ENCODE measurements at regions not wholly inside any gene's neighbourhood (a gene's known extent, or its start where the extent isn't known, plus 50 kb on each side); places are given as distances from the start of the nearest gene placed in this dataset.
A peak's percentile ranks its signal among the peaks of the same experiment; 100 is the strongest.
"Not testable (repeated sequence)": the region's sequence is repeated elsewhere in the genome, so short reads cannot be mapped to it uniquely, and the experiment has no call there.

GRCh38 chr7:96819111-96819700, 109.6 kb upstream of the SEM1 start:
- Mint-ChIP-seq H3K9me3 (no peaks in the 10 kb centered on the region), H3K27me3 (peaks cover 55% of the 10 kb centered on the region), H3K27ac (no peak overlapping the region), H3K4me1 (no peaks in the 10 kb centered on the region), H3K4me3 (no peak overlapping the region)
- ATAC-seq, result no peak
- DNase-seq, result no peak

GRCh38 chr7:96821131-96821530, 111.5 kb upstream of the SEM1 start:
- not testable (repeated sequence) for ATAC-seq, DNase-seq, H3K4me3 Mint-ChIP-seq, H3K9me3 Mint-ChIP-seq, H3K4me1 Mint-ChIP-seq
- Mint-ChIP-seq H3K27me3 (peaks cover 55% of the 10 kb centered on the region), H3K27ac (peak overlapping the region in 1 of 2 donors; percentile 9)

DNA sequence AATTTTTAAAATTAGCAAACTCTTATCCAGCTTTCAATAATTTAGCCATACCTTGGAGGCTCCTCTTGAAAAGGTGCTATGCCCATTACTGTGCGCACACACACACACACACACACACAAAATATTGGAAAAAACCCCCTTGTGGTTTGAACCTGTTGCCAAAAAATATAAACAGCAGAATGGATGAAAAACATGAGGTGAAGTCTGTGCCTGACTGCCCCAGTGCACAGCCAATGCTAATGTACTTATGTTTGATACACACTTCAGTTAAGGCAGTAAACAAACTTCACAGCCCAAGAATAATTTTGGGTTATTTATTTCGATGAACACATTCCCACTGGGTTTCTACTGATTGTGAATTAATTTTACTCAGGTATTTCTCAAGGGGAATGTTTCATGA, 113.2 kb upstream of the SEM1 start:
- no peak overlapping the region for H3K4me3 Mint-ChIP-seq
- DNase-seq (no peak), ATAC-seq (no peak)
- no peaks in the 10 kb centered on the region for H3K4me1 Mint-ChIP-seq
- no peaks in the 10 kb centered on the region for H3K9me3 Mint-ChIP-seq
- H3K27ac Mint-ChIP-seq, result no peak overlapping the region
- H3K27me3 Mint-ChIP-seq, result peaks cover 53% of the 10 kb centered on the region

GRCh38 chr7:96823274-96823673, 113.6 kb upstream of the SEM1 start:
- H3K4me3 Mint-ChIP-seq, result no peak overlapping the region
- no peaks in the 10 kb centered on the region for H3K9me3 Mint-ChIP-seq
- DNase-seq (no peak), ATAC-seq (peak; percentile 60)
- H3K4me1 Mint-ChIP-seq, result no peaks in the 10 kb centered on the region
- no peak overlapping the region for H3K27ac Mint-ChIP-seq
- peaks cover 54% of the 10 kb centered on the region for H3K27me3 Mint-ChIP-seq

GRCh38 chr7:96824686-96825085, 115.0 kb upstream of the SEM1 start:
- H3K4me3 Mint-ChIP-seq, result no peak overlapping the region
- no peak for DNase-seq
- no peaks in the 10 kb centered on the region for H3K4me1 Mint-ChIP-seq
- ATAC-seq, result no peak
- peaks cover 58% of the 10 kb centered on the region for H3K27me3 Mint-ChIP-seq
- H3K27ac Mint-ChIP-seq, result no peak overlapping the region
- no peaks in the 10 kb centered on the region for H3K9me3 Mint-ChIP-seq

DNA sequence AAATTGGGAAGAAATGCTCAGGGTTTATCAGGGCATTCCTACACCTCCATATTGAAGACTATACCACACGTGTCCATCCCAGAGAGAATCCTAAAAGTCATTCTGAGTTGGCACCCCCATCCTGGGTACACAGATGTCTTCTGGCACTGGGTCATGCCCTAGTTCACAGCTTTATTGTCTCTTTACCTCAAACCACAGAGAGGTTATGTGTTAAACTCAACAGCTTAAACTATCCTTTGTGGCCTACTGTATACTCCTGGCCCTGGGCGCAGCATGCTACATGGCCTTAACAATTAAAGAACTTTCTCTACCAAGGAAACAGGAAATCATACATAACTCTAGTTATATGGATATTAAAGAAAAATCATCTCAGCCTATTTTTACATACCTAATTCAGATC, 115.6 kb upstream of the SEM1 start:
- peaks cover 58% of the 10 kb centered on the region for H3K27me3 Mint-ChIP-seq
- no peak overlapping the region for H3K4me3 Mint-ChIP-seq
- no peak overlapping the region for H3K27ac Mint-ChIP-seq
- H3K9me3 Mint-ChIP-seq, result no peaks in the 10 kb centered on the region
- ATAC-seq, result peak; percentile 54
- H3K4me1 Mint-ChIP-seq, result no peaks in the 10 kb centered on the region
- no peak for DNase-seq

DNA sequence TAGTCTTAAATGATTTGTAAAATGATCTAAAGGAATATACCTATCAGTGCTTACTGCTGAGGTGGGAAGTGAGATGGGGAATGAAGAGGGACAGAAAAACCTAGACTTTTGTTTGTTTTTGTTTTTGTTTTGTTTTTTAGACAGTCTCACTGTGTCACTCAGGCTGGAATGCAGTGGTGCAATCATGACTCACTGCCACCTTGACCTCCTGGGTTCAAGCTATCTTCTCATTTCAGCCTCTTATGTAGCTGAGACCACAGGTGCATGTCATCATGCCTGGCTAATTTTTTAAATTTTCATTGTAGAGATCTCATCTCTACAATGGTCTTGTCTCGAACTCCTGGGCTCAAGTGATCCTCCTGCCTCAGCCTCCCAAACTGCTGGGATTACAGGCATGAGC, 116.4 kb upstream of the SEM1 start:
- Mint-ChIP-seq H3K4me3 (no peak overlapping the region), H3K4me1 (no peaks in the 10 kb centered on the region), H3K9me3 (no peaks in the 10 kb centered on the region), H3K27me3 (peaks cover 57% of the 10 kb centered on the region), H3K27ac (no peak overlapping the region)
- ATAC-seq (no peak), DNase-seq (no peak)

GRCh38 chr7:96827701-96828100, 118.1 kb upstream of the SEM1 start:
- ATAC-seq, result no peak
- DNase-seq, result no peak
- Mint-ChIP-seq H3K4me3 (no peak overlapping the region), H3K9me3 (no peaks in the 10 kb centered on the region), H3K27me3 (peaks cover 69% of the 10 kb centered on the region), H3K4me1 (no peaks in the 10 kb centered on the region), H3K27ac (no peak overlapping the region)

- H3K27ac Mint-ChIP-seq, H3K4me3 Mint-ChIP-seq, ATAC-seq, H3K4me1 Mint-ChIP-seq, H3K9me3 Mint-ChIP-seq, DNase-seq: not testable (repeated sequence)
- peaks cover 66% of the 10 kb centered on the region for H3K27me3 Mint-ChIP-seq
These were observed 119.5 kb upstream of the SEM1 start for GRCh38 chr7:96829121-96829520.

DNA sequence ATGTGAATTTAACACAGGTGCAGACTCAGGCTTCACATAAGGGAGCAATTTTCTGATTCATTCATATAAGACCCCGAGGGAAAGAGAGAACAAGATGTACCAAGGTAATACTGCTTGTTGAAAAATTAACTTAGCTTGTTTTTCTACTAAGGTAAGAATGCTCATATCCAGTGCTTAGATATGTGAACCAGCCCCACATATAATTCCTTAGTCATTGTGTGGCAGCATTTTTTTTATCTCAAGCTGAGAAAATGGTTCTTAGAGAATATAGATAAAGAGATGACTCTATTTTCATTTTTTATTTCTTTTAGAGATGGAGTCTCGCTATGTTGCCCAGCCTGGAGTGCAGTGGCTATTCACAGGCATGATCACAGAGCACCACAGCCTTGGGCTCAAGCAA, 121.8 kb upstream of the SEM1 start:
- H3K27me3 Mint-ChIP-seq, result peaks cover 62% of the 10 kb centered on the region
- H3K4me3 Mint-ChIP-seq, result no peak overlapping the region
- no peaks in the 10 kb centered on the region for H3K9me3 Mint-ChIP-seq
- ATAC-seq, result no peak
- H3K4me1 Mint-ChIP-seq, result no peaks in the 10 kb centered on the region
- no peak overlapping the region for H3K27ac Mint-ChIP-seq
- DNase-seq, result no peak

DNA sequence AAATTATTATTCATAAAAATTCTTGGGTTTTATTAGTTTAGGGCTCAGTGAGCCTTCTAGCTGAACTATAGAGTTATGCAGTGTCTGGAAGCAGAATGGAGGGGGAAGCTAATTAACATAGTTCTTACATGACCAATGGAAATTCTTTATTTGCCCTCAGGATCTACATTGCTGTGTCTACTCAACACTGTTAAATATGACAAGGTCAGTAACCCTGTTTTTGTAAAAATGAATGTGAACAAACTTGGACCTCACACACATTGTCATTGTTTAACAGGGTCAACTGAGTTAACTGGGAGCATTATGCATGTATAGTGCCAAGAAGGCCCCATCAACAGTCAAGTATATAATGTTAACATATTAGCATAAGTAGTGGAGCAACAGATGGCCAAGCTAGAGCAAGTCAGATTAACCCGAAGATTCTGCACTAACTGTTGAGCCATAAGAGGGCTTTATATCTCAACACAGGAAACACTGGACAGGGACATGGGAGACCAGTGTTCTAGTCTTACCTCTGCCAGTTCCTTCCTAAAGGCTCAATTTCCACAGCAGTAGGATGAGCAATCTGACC, 122.5 kb upstream of the SEM1 start:
- no peak for ATAC-seq
- no peak overlapping the region for H3K4me3 Mint-ChIP-seq
- no peak for DNase-seq
- H3K27me3 Mint-ChIP-seq, result peaks cover 57% of the 10 kb centered on the region
- no peak overlapping the region for H3K27ac Mint-ChIP-seq
- H3K4me1 Mint-ChIP-seq, result peaks cover 6% of the 10 kb centered on the region
- no peaks in the 10 kb centered on the region for H3K9me3 Mint-ChIP-seq

- H3K27ac Mint-ChIP-seq, result no peak overlapping the region
- H3K4me1 Mint-ChIP-seq, result peaks cover 23% of the 10 kb centered on the region
- ATAC-seq, result no peak
- no peak for DNase-seq
- no peaks in the 10 kb centered on the region for H3K9me3 Mint-ChIP-seq
- H3K27me3 Mint-ChIP-seq, result peaks cover 56% of the 10 kb centered on the region
- no peak overlapping the region for H3K4me3 Mint-ChIP-seq
These were observed 124.2 kb upstream of the SEM1 start for GRCh38 chr7:96833676-96834453.

GRCh38 chr7:96836456-96836855, 126.8 kb upstream of the SEM1 start:
- DNase-seq (no peak), ATAC-seq (no peak)
- Mint-ChIP-seq H3K27me3 (peaks cover 58% of the 10 kb centered on the region), H3K4me3 (peak overlapping the region in 1 of 2 donors; percentile 66), H3K4me1 (peaks cover 31% of the 10 kb centered on the region), H3K9me3 (no peaks in the 10 kb centered on the region), H3K27ac (no peak overlapping the region)

GRCh38 chr7:96837593-96837992, 127.9 kb upstream of the SEM1 start:
- Mint-ChIP-seq H3K4me1 (peaks cover 31% of the 10 kb centered on the region), H3K27me3 (peaks cover 58% of the 10 kb centered on the region), H3K9me3 (no peaks in the 10 kb centered on the region), H3K4me3 (peak overlapping the region; percentile 66 to 76), H3K27ac (peak overlapping the region in 1 of 2 donors; percentile 67)
- ATAC-seq (peak; percentile 99), DNase-seq (peak; percentile 39 to 51)

- DNase-seq (no peak), ATAC-seq (no peak)
- Mint-ChIP-seq H3K4me3 (no peak overlapping the region), H3K27me3 (peaks cover 62% of the 10 kb centered on the region), H3K27ac (no peak overlapping the region), H3K4me1 (peaks cover 31% of the 10 kb centered on the region), H3K9me3 (no peaks in the 10 kb centered on the region)
These were observed 128.8 kb upstream of the SEM1 start for GRCh38 chr7:96838481-96838880.

- Mint-ChIP-seq H3K27ac (no peak overlapping the region), H3K27me3 (peaks cover 42% of the 10 kb centered on the region), H3K4me3 (no peak overlapping the region), H3K9me3 (peaks cover 0 to 1% of the 10 kb centered on the region in 2 donors), H3K4me1 (no peaks in the 10 kb centered on the region)
- ATAC-seq (no peak), DNase-seq (no peak)
These were observed 145.5 kb upstream of the SEM1 start for GRCh38 chr7:96855139-96855538.

Data from stimulated activated naive CD8-positive, alpha-beta T cell treated with anti-CD3 and anti-CD28 coated beads, Interleukin-15, amount 100 ng/mL, for 72 hours (primary cell).